Smooth muscle cell (in vitro differentiated cells): ENCODE measurements at regions not wholly inside any gene's neighbourhood (a gene's known extent, or its start where the extent isn't known, plus 50 kb on each side); places are given as distances from the start of the nearest gene placed in this dataset.

Experiments
- DNase-seq: peaks from one replicate; lab custom pipeline; 2025; ENCODE audit not compliant: unreplicated experiment; lab: John Stamatoyannopoulos, UW
- H2AFZ ChIP-seq: fragments of 200-600 bp; sonication (generic); 2 replicates; pipeline ENCODE4 v1.6.0; 2016; ENCODE audit warnings: antibody characterized with exemption, low read depth, mild to moderate bottlenecking
- H3F3A ChIP-seq: fragments of 200-600 bp; sonication (generic); 2 replicates; pipeline ENCODE4 v1.6.0; 2017; ENCODE audit warnings: antibody characterized with exemption, low read depth
- H3K27ac ChIP-seq: fragments of 200-600 bp; sonication (generic); 2 replicates; pipeline ENCODE4 v1.5.1; 2016; ENCODE audit warnings: low read depth, mild to moderate bottlenecking
- H3K27me3 ChIP-seq: fragments of 200-600 bp; sonication (generic); 2 replicates; pipeline ENCODE4 v1.6.1; 2016; ENCODE audit warnings: low read depth, mild to moderate bottlenecking
- H3K36me3 ChIP-seq: fragments of 200-600 bp; sonication (generic); 2 replicates; pipeline ENCODE4 v1.5.1; 2016; ENCODE audit warnings: low read depth
- H3K4me1 ChIP-seq: fragments of 200-600 bp; sonication (generic); 2 replicates; pipeline ENCODE4 v1.5.1; 2016; ENCODE audit warnings: low read depth
- H3K4me2 ChIP-seq: fragments of 200-600 bp; sonication (generic); 2 replicates; pipeline ENCODE4 v1.6.0; 2016; ENCODE audit warnings: mild to moderate bottlenecking
- H3K4me3 ChIP-seq: fragments of 200-600 bp; sonication (generic); 2 replicates; pipeline ENCODE4 v1.5.1; 2016; ENCODE audit warnings: mild to moderate bottlenecking
- H3K79me2 ChIP-seq: fragments of 200-600 bp; sonication (generic); 2 replicates; pipeline ENCODE4 v1.6.0; 2016; ENCODE audit warnings: low read depth, mild to moderate bottlenecking
- H3K9ac ChIP-seq: fragments of 200-600 bp; sonication (generic); 2 replicates; pipeline ENCODE4 v1.6.0; 2016; ENCODE audit warnings: low read depth
- H3K9me3 ChIP-seq: fragments of 200-600 bp; sonication (generic); replicated peaks from 2 replicates; pipeline ENCODE4 v1.5.1; 2016; ENCODE audit warnings: low read depth
- H4K20me1 ChIP-seq: fragments of 200-600 bp; sonication (generic); 2 replicates; pipeline ENCODE4 v1.6.0; 2016; ENCODE audit warnings: low read depth
- CTCF ChIP-seq: fragments of 200-600 bp; sonication (generic); IDR thresholded peaks from 2 replicates; pipeline ENCODE4 v1.5.1; 2017; ENCODE audit warnings: borderline replicate concordance, mild to moderate bottlenecking, antibody characterized with exemption; ENCODE audit not compliant: insufficient read depth, poor library complexity, severe bottlenecking
- WGBS: methylation state at CpG from one replicate; pipeline ENCODE4 v1.1.7; 2016; ENCODE audit warnings: low lambda C conversion rate; 5-methylcytosine and 5-hydroxymethylcytosine counted together

DNA sequence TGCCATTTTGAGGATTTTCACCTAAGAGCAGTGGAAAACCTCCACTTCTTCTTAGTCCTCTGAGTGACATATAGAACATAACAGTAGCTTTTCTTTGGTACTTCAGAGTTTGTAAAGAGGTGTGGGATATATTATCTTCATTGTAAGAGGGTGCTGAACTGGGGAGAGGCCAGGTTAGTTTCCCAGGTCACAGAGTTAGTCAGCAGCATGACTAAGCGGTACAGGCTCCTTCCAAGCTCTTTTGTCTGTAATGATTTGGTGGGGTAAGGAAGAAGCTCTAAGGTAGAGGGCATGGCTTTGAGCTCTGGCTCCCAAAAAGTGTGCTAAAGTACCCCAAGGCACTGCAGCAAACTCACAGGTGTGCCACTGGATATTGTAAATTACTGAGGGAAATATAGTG, 325.0 kb upstream of the PLXNA2 start:
- no peaks in the 10 kb centered on the region for H3K79me2 ChIP-seq
- H3K36me3 ChIP-seq: no peaks in the 10 kb centered on the region
- no peak for TF ChIP-seq CTCF
- DNase-seq: no peak
- no peaks in the 10 kb centered on the region for H3K4me1 ChIP-seq
- H3F3A ChIP-seq: peaks cover 5% of the 10 kb centered on the region
- no peak overlapping the region for H3K4me2 ChIP-seq
- 70% methylated on average over 1 of the region's 1 CpG for WGBS
- H3K27ac ChIP-seq: no peak overlapping the region
- H3K27me3 ChIP-seq: no peaks in the 10 kb centered on the region
- no peak overlapping the region for H3K4me3 ChIP-seq
- no peak overlapping the region for H2AFZ ChIP-seq
- H3K9ac ChIP-seq: no peak overlapping the region
- H3K9me3 ChIP-seq: no peaks in the 10 kb centered on the region
- H4K20me1 ChIP-seq: no peaks in the 10 kb centered on the region

DNA sequence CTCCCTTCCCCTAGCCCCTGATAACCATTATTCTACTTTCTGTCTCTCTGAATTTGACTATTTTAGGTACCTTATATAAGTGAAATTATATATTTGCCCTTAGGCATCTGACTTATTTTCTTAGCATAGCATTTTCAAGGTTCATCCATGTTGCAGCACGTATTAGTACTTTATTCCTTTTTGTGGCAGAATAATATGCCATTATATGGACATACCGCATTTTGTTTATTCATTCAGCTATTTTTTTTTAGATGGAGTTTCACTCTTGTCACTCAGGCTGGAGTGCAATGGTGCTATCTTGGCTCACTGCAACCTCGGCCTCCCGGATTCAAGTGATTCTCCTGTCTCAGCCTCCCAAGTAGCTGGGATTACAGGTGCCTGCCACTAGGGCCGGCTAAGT, 326.2 kb upstream of the PLXNA2 start:
- H3K9me3 ChIP-seq: no peaks in the 10 kb centered on the region
- peaks cover 5% of the 10 kb centered on the region for H3F3A ChIP-seq
- no peak overlapping the region for H3K4me3 ChIP-seq
- no peak overlapping the region for H3K9ac ChIP-seq
- no peak overlapping the region for H3K27ac ChIP-seq
- no peaks in the 10 kb centered on the region for H4K20me1 ChIP-seq
- no peaks in the 10 kb centered on the region for H3K27me3 ChIP-seq
- WGBS: 94% methylated on average over 5 of the region's 5 CpGs
- TF ChIP-seq CTCF: no peak
- no peak overlapping the region for H2AFZ ChIP-seq
- no peaks in the 10 kb centered on the region for H3K4me1 ChIP-seq
- no peaks in the 10 kb centered on the region for H3K36me3 ChIP-seq
- no peaks in the 10 kb centered on the region for H3K79me2 ChIP-seq
- DNase-seq: no peak
- H3K4me2 ChIP-seq: no peak overlapping the region

DNA sequence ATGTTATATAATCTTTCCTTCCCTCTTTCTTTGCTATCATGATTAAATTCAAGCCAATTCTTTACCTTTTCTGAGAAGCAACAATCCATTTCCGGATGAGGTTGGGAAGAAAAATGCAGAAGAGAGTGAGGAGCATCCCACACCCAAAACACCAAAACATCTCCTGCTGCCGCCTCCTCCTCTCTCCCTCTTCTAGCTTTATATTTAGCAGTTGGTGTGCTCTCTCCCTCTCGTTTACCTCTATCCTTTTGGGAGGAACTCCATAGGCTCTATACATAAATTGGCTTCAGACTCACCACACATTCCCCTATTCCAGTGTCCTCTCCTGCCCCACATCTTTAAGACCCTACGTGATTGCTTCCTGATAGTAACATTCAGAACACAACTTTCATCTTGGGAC, 332.2 kb upstream of the PLXNA2 start:
- Histone ChIP-seq H3K9me3 (no peaks in the 10 kb centered on the region), H3F3A (no peaks in the 10 kb centered on the region), H3K4me2 (no peak overlapping the region), H3K27ac (no peak overlapping the region), H3K36me3 (no peaks in the 10 kb centered on the region), H4K20me1 (no peaks in the 10 kb centered on the region), H2AFZ (no peak overlapping the region), H3K79me2 (no peaks in the 10 kb centered on the region), H3K9ac (no peak overlapping the region), H3K4me1 (no peaks in the 10 kb centered on the region), H3K4me3 (no peak overlapping the region), H3K27me3 (no peaks in the 10 kb centered on the region)
- no peak for TF ChIP-seq CTCF
- 86% methylated on average over 4 of the region's 4 CpGs for WGBS
- no peak for DNase-seq

DNA sequence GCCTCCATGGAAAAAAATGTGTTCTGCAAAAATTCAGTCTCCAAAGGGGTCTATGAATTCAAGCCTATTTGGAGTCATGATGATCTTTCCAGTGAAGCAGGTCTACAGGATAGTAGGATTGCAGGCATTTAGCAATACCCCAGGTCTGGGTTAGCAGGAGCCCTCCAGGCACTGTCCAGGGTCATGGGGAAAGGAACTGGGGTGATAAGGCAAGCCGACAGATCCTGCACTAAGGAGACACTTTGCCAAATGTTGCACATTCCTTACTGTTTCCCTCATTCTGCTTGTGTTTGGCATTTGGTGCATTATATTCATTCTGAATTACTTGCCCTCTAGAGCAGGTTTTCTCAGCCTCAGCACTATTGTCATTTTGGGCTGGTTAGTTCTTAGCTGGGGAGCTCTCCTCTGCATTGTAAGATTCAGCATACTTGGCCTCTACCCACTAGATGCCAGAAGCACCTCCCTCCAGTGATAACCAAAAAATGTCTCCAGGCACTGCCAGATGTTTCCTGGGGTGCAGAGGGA, 333.3 kb upstream of the PLXNA2 start:
- Histone ChIP-seq H3K9ac (no peak overlapping the region), H3K27me3 (no peaks in the 10 kb centered on the region), H2AFZ (no peak overlapping the region), H3K79me2 (no peaks in the 10 kb centered on the region), H3K4me3 (no peak overlapping the region), H3K27ac (no peak overlapping the region), H3K9me3 (no peaks in the 10 kb centered on the region), H3K4me2 (no peak overlapping the region), H3K4me1 (no peaks in the 10 kb centered on the region), H3K36me3 (no peaks in the 10 kb centered on the region), H4K20me1 (no peaks in the 10 kb centered on the region), H3F3A (no peaks in the 10 kb centered on the region)
- WGBS: 50% methylated on average over 1 of the region's 1 CpG
- DNase-seq: no peak
- TF ChIP-seq CTCF: no peak
